Hepatocyte (in vitro differentiated cells): ENCODE measurements at regions not wholly inside any gene's neighbourhood (a gene's known extent, or its start where the extent isn't known, plus 50 kb on each side); places are given as distances from the start of the nearest gene placed in this dataset.

Experiments used
- DNase-seq: peaks from one replicate; pipeline ENCODE4 v3.0.0-alpha.2; 2016; ENCODE audit warnings: low spot score
- H2AFZ ChIP-seq: fragments of 200-600 bp; sonication (generic); 2 replicates; pipeline ENCODE4 v1.6.0; 2016; ENCODE audit warnings: antibody characterized with exemption, mild to moderate bottlenecking
- H3K27ac ChIP-seq: fragments of 200-600 bp; sonication (generic); 2 replicates; pipeline ENCODE4 v1.5.1; 2016; ENCODE audit warnings: mild to moderate bottlenecking
- H3K27me3 ChIP-seq: fragments of 200-600 bp; sonication (generic); 2 replicates; pipeline ENCODE4 v1.6.1; 2016
- H3K36me3 ChIP-seq: fragments of 200-600 bp; sonication (generic); replicated peaks from 2 replicates; pipeline ENCODE4 v1.5.1; 2016; ENCODE audit warnings: low read depth; ENCODE audit not compliant: insufficient read depth
- H3K4me1 ChIP-seq: fragments of 200-600 bp; sonication (generic); 2 replicates; pipeline ENCODE4 v1.5.1; 2016; ENCODE audit warnings: mild to moderate bottlenecking, moderate library complexity; ENCODE audit not compliant: insufficient read depth
- H3K4me2 ChIP-seq: fragments of 200-600 bp; sonication (generic); 2 replicates; pipeline ENCODE4 v1.6.0; 2016
- H3K4me3 ChIP-seq: fragments of 200-600 bp; sonication (generic); 2 replicates; pipeline ENCODE4 v1.5.1; 2016; ENCODE audit warnings: mild to moderate bottlenecking
- H3K79me2 ChIP-seq: fragments of 200-600 bp; sonication (generic); 2 replicates; pipeline ENCODE4 v1.6.0; 2017; ENCODE audit warnings: mild to moderate bottlenecking
- H3K9me2 ChIP-seq: fragments of 200-600 bp; sonication (generic); replicated peaks from 2 replicates; pipeline ENCODE4 v1.6.0; 2017; ENCODE audit warnings: mild to moderate bottlenecking; ENCODE audit not compliant: insufficient read depth
- H3K9me3 ChIP-seq: fragments of 200-600 bp; sonication (generic); 2 replicates; pipeline ENCODE4 v1.5.1; 2016; ENCODE audit warnings: low read depth, mild to moderate bottlenecking
- H4K20me1 ChIP-seq: fragments of 200-600 bp; sonication (generic); 2 replicates; pipeline ENCODE4 v1.6.0; 2016; ENCODE audit warnings: mild to moderate bottlenecking; ENCODE audit not compliant: insufficient read depth, poor library complexity, severe bottlenecking
- EZH2 ChIP-seq: fragments of 200-600 bp; sonication (generic); IDR thresholded peaks from 2 replicates; pipeline ENCODE4 v1.6.1; 2016; ENCODE audit warnings: antibody characterized with exemption, mild to moderate bottlenecking, borderline replicate concordance
- EZH2phosphoT487 ChIP-seq: fragments of 200-600 bp; sonication (generic); IDR thresholded peaks from one replicate; pipeline ENCODE4 v1.6.1; 2018; ENCODE audit warnings: antibody characterized with exemption, mild to moderate bottlenecking, low read depth, moderate library complexity; ENCODE audit not compliant: unreplicated experiment, severe bottlenecking
- WGBS: methylation state at CpG from one replicate; pipeline ENCODE4 v1.1.6; 2016; ENCODE audit warnings: low lambda C conversion rate; ENCODE audit errors: missing lambda C conversion rate; 5-methylcytosine and 5-hydroxymethylcytosine counted together
- TF ChIP-seq, protein P1 (sequence below): fragments of 200-600 bp; sonication (generic); IDR thresholded peaks from 2 replicates; pipeline ENCODE4 v1.5.1; 2016; ENCODE audit warnings: antibody characterized with exemption, mild to moderate bottlenecking; ENCODE audit not compliant: poor library complexity

DNA sequence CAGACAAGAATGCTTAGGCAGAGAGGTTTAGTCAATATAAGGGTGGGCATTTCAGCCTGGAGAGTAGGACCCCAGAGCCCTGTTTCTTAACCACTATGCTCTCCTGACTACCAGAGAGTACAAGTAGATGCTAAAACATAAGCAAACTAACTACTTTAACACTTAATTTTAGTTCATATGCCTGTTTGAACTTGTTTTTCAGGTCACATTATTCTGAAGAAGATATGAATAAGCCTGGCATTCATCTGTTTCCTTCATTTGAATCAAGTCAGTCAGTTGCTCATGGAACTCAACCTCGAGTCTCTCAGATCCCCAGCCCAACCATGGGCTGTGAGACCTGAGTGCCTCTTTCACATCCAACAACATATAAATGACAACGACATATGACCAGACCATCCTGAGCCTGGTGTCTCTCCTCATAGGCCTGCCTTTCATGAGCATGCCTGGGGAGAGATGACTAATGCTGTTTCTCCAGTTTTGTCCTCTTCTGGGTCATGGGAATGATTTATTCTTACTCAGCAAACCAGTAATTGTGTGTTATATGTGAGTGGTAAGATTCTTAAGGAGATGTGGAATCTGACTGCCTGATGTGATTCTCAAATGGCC, 251.1 kb upstream of the BTG1 start:
- Histone ChIP-seq H4K20me1 (no peaks in the 10 kb centered on the region), H3K27me3 (no peaks in the 10 kb centered on the region), H3K9me2 (no peaks in the 10 kb centered on the region), H3K4me1 (no peaks in the 10 kb centered on the region), H3K4me3 (no peak overlapping the region), H3K27ac (no peak overlapping the region), H3K79me2 (no peaks in the 10 kb centered on the region), H3K9me3 (no peaks in the 10 kb centered on the region), H3K36me3 (no peaks in the 10 kb centered on the region), H2AFZ (no peak overlapping the region), H3K4me2 (no peak overlapping the region)
- no peak for TF ChIP-seq EZH2phosphoT487
- no peak for TF ChIP-seq EZH2
- TF ChIP-seq, protein P1, sequence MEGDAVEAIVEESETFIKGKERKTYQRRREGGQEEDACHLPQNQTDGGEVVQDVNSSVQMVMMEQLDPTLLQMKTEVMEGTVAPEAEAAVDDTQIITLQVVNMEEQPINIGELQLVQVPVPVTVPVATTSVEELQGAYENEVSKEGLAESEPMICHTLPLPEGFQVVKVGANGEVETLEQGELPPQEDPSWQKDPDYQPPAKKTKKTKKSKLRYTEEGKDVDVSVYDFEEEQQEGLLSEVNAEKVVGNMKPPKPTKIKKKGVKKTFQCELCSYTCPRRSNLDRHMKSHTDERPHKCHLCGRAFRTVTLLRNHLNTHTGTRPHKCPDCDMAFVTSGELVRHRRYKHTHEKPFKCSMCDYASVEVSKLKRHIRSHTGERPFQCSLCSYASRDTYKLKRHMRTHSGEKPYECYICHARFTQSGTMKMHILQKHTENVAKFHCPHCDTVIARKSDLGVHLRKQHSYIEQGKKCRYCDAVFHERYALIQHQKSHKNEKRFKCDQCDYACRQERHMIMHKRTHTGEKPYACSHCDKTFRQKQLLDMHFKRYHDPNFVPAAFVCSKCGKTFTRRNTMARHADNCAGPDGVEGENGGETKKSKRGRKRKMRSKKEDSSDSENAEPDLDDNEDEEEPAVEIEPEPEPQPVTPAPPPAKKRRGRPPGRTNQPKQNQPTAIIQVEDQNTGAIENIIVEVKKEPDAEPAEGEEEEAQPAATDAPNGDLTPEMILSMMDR, result no peak
- DNase-seq, result peak; percentile 13
- WGBS, result 86% methylated on average over 2 of the region's 2 CpGs

DNA sequence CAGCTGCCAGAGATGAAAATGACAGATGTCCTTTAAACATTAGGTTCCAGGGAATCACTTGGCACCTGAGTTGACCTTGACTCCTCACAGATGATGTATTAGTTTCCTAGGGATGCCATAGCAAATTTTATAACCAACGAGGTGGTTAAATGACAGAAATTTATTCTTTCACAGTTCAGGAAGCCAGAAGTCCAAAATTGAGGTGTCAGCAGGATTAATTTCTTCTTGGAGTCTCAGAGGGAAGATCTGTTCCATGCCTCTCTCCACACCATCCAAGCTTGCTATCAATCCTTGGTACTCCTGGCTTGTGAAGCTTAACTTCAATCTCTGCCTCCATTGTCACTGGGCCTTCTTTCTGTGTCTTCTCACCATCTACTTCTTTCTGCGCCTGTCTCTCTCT, 249.7 kb upstream of the BTG1 start:
- Histone ChIP-seq H3K36me3 (no peaks in the 10 kb centered on the region), H3K79me2 (no peaks in the 10 kb centered on the region), H3K4me1 (no peaks in the 10 kb centered on the region), H3K9me3 (no peaks in the 10 kb centered on the region), H3K4me2 (no peak overlapping the region), H2AFZ (no peak overlapping the region), H4K20me1 (no peaks in the 10 kb centered on the region), H3K9me2 (no peaks in the 10 kb centered on the region), H3K27ac (no peak overlapping the region), H3K4me3 (no peak overlapping the region), H3K27me3 (no peaks in the 10 kb centered on the region)
- no peak for TF ChIP-seq EZH2phosphoT487
- TF ChIP-seq, protein P1, result no peak
- no peak for TF ChIP-seq EZH2
- DNase-seq, result no peak
- WGBS, result 87% methylated on average over 2 of the region's 2 CpGs

DNA sequence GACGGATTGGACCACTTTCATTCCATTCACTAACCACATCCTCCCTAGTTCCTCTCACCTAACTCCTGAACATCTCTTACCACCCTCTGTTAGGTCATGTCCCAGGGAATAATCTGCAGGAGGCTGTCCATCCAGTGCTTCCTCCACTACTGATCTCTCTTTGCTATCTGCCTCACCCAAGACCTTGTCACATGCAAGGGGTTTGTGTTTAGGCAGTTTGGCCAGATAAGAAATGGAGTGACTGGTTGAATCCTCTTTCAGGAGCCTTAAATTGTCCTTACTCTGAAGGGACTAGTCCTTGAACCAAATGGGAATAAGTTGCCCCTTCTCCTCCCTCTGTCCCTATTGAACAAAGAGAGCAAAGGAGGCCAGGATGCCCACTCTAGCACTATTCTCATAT, 249.2 kb upstream of the BTG1 start:
- no peaks in the 10 kb centered on the region for H3K79me2 ChIP-seq

More for the DNA sequence above, 249.2 kb upstream of the BTG1 start:
- Histone ChIP-seq H3K36me3 (no peaks in the 10 kb centered on the region), H3K9me3 (no peaks in the 10 kb centered on the region), H3K4me1 (no peaks in the 10 kb centered on the region), H3K4me3 (no peak overlapping the region), H3K4me2 (no peak overlapping the region), H4K20me1 (no peaks in the 10 kb centered on the region), H3K27me3 (no peaks in the 10 kb centered on the region), H3K9me2 (no peaks in the 10 kb centered on the region), H2AFZ (no peak overlapping the region), H3K27ac (no peak overlapping the region)
- DNase-seq, result no peak
- TF ChIP-seq EZH2, result no peak
- TF ChIP-seq EZH2phosphoT487, result no peak
- TF ChIP-seq, protein P1, result no peak
- 100% methylated on average over 1 of the region's 1 CpG for WGBS
